ENCODE measurements at regions not wholly inside any gene's neighbourhood (a gene's known extent, or its start where the extent isn't known, plus 50 kb on each side); places are given as distances from the start of the nearest gene placed in this dataset.

DNA sequence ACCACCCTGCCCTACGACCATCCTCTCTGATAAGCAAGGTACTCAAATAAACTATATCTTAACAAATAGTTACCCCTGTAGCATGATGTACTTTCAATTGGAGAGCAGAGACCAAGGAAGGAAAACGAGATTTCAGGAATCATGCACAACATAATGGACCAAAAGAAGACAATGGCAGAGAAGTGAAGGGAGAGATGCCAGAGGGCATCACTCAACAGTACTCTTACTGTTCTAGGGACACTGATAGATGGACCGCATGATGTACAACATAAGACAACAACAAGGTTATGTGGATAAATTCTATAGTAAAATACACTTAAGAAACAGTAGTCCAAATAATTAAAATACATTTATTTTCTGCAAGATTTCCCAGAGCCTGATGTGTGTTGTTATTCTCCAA, 77.5 kb upstream of the IFNG-AS1 start:
- no peaks in the 10 kb centered on the region for H3K36me3 ChIP-seq (ENCODE audit: control insufficient read depth in 2 of 4, insufficient read depth in 4 of 4, low read length in 3 of 4)
- H3K4ac ChIP-seq (replicated peaks; ENCODE audit: insufficient read length, low read depth, low read length), result no peak overlapping the region
- H2BK12ac ChIP-seq (ENCODE audit: low read depth, low read length), result no peak overlapping the region
- H3K9me3 ChIP-seq (ENCODE audit: insufficient read depth in 2 of 2, low read depth in 1 of 2, low read length in 1 of 2), result no peaks in the 10 kb centered on the region
- H3K14ac ChIP-seq (ENCODE audit: insufficient read length), result no peak overlapping the region
- 90% methylated on average over 3 of the region's 3 CpGs; no CpG with 5 or more reads in 1 of the 2 experiments for WGBS, 2 experiments (ENCODE audit: extremely low coverage in 1 of 2, insufficient coverage in 1 of 2, insufficient read length in 1 of 2, insufficient replicate concordance in 2 of 2, low coverage in 1 of 2, low lambda C conversion rate in 2 of 2, missing lambda C conversion rate in 1 of 2)
- no peaks in the 10 kb centered on the region for H3K79me2 ChIP-seq (ENCODE audit: control insufficient read depth in 1 of 2, insufficient read depth in 2 of 2, low read length in 2 of 2)
- no peak overlapping the region for H3K4me3 ChIP-seq (ENCODE audit: extremely low read depth in 1 of 4, insufficient read depth in 2 of 4, low read depth in 3 of 4, low read length in 4 of 4)
- no peak overlapping the region for H2BK120ac ChIP-seq (replicated peaks; ENCODE audit: low read depth, low read length)
- no peak overlapping the region for H2AFZ ChIP-seq (ENCODE audit: low read length)
- H4K5ac ChIP-seq (ENCODE audit: insufficient read length, low read depth, low read length), result no peak overlapping the region
- no peaks in the 10 kb centered on the region for H3K23me2 ChIP-seq (ENCODE audit: low read depth, low read length)
- no peak overlapping the region for H2AK5ac ChIP-seq (ENCODE audit: low read depth, low read length)
- peaks cover 0 to 9% (median 5%) of the 10 kb centered on the region in 4 experiments; a peak in 5 of 7 replicates for H3K4me1 ChIP-seq (replicated peaks in 1 of 4; ENCODE audit: control insufficient read depth in 3 of 4, insufficient read depth in 4 of 4, low read length in 3 of 4)
- no peak overlapping the region for H3K18ac ChIP-seq (ENCODE audit: extremely low read depth, low read length)
- H3K27ac ChIP-seq (ENCODE audit: low read depth, low read length), result no peak overlapping the region
- ChIA-PET POLR2A (ENCODE audit: partially characterized antibody) (no interaction called here), CTCF (ENCODE audit: partially characterized antibody) (no interaction called here)
- no peak overlapping the region for H2BK5ac ChIP-seq (ENCODE audit: low read depth, low read length)
- H3K56ac ChIP-seq (replicated peaks; ENCODE audit: insufficient read length, low read depth, low read length), result no peak overlapping the region
- no peaks in the 10 kb centered on the region for H3K79me1 ChIP-seq (ENCODE audit: low read depth, low read length)
- TF ChIP-seq FOSL1 (IDR thresholded peaks at IDR 0.05; ENCODE audit: insufficient read depth, low read depth, low read length) (no peak), BACH1 (IDR thresholded peaks at IDR 0.05; ENCODE audit: low read length) (no peak), SUZ12 (IDR thresholded peaks at IDR 0.05; ENCODE audit: low read length) (no peak), GABPA (IDR thresholded peaks at IDR 0.05; ENCODE audit: borderline replicate concordance, insufficient read depth, low read length) (no peak), GTF2F1 (IDR thresholded peaks at IDR 0.05; ENCODE audit: borderline replicate concordance, low read depth, low read length) (no peak), RXRA (IDR thresholded peaks at IDR 0.05; ENCODE audit: insufficient read depth, low read depth, low read length) (no peak), YY1 (IDR thresholded peaks at IDR 0.05; ENCODE audit: low read depth, low read length) (no peak), SIX5 (IDR thresholded peaks at IDR 0.05; ENCODE audit: low read depth, low read length) (no peak), BCL11A (IDR thresholded peaks at IDR 0.05; ENCODE audit: low read depth in 2 of 2, low read length in 2 of 2) (no peak)
- H2BK20ac ChIP-seq (ENCODE audit: low read length), result no peak overlapping the region
- H3K23ac ChIP-seq (ENCODE audit: insufficient read length), result no peak overlapping the region
- H3K4me2 ChIP-seq (ENCODE audit: insufficient read depth in 1 of 2, low read depth in 2 of 2, low read length in 2 of 2), result no peak overlapping the region
- no peak overlapping the region for H4K91ac ChIP-seq (replicated peaks; ENCODE audit: insufficient read length, low read length)
- H4K8ac ChIP-seq (ENCODE audit: extremely low read depth, insufficient read depth, low read length), result no peak overlapping the region
- no peak overlapping the region for H2BK15ac ChIP-seq (ENCODE audit: low read length)
- no peaks in the 10 kb centered on the region for H3K27me3 ChIP-seq (replicated peaks in 1 of 4; ENCODE audit: control insufficient read depth in 3 of 4, extremely low read depth in 1 of 4, insufficient read depth in 3 of 4, low read length in 3 of 4)
- FAIRE-seq, result no peak
- H4K20me1 ChIP-seq (replicated peaks in 1 of 2; ENCODE audit: control insufficient read depth in 1 of 2, insufficient read depth in 2 of 2, low read length in 2 of 2), result no peaks in the 10 kb centered on the region
- no peak for DNase-seq (ENCODE audit: low read depth in 1 of 2, low spot score in 2 of 2)
- no peak overlapping the region for H3K9ac ChIP-seq (replicated peaks in 1 of 4; ENCODE audit: extremely low read depth in 1 of 4, low read depth in 3 of 4, low read length in 3 of 4)

Measured in H1 (cell line).